ENCODE measurements at regions not wholly inside any gene's neighbourhood (a gene's known extent, or its start where the extent isn't known, plus 50 kb on each side); places are given as distances from the start of the nearest gene placed in this dataset.

DNA sequence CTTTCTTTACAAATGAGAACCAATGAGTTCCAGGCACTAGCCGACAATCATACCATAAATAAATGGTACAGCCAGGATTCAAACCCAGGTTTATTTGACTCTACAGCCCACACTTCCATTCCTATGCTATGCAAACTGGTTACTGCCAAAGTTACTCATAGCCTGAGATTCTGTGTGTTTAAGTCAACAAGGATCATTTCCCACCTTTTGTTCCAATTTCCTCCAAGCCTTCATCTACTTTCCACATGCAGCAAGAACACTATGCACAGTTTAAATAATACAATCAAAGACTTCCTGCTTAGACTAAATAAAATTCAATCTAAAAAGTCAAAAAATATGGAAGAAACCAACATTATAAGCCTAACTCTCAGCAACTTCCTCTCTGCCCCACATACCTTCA is 59.2 kb upstream of the KLF12 start:
- ChIA-PET POLR2A (no interaction called here), CTCF (no interaction called here)
- DNase-seq (ENCODE audit: low read depth, low spot score) = no peak
- TF ChIP-seq TCF7L2 (IDR thresholded peaks at IDR 0.05; ENCODE audit: low read depth, low read length) = no peak
- TF ChIP-seq SIN3A (IDR thresholded peaks at IDR 0.05; ENCODE audit: borderline replicate concordance, insufficient read depth, low read depth, low read length) = no peak
- no peak for TF ChIP-seq POLR2AphosphoS5 (IDR thresholded peaks at IDR 0.05; ENCODE audit: low read depth, low read length)
- TF ChIP-seq, protein P1, sequence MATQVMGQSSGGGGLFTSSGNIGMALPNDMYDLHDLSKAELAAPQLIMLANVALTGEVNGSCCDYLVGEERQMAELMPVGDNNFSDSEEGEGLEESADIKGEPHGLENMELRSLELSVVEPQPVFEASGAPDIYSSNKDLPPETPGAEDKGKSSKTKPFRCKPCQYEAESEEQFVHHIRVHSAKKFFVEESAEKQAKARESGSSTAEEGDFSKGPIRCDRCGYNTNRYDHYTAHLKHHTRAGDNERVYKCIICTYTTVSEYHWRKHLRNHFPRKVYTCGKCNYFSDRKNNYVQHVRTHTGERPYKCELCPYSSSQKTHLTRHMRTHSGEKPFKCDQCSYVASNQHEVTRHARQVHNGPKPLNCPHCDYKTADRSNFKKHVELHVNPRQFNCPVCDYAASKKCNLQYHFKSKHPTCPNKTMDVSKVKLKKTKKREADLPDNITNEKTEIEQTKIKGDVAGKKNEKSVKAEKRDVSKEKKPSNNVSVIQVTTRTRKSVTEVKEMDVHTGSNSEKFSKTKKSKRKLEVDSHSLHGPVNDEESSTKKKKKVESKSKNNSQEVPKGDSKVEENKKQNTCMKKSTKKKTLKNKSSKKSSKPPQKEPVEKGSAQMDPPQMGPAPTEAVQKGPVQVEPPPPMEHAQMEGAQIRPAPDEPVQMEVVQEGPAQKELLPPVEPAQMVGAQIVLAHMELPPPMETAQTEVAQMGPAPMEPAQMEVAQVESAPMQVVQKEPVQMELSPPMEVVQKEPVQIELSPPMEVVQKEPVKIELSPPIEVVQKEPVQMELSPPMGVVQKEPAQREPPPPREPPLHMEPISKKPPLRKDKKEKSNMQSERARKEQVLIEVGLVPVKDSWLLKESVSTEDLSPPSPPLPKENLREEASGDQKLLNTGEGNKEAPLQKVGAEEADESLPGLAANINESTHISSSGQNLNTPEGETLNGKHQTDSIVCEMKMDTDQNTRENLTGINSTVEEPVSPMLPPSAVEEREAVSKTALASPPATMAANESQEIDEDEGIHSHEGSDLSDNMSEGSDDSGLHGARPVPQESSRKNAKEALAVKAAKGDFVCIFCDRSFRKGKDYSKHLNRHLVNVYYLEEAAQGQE (IDR thresholded peaks at IDR 0.05; ENCODE audit: insufficient read depth in 1 of 2, low read depth in 2 of 2, low read length in 1 of 2) = no peak
- no peak for TF ChIP-seq CTCF (IDR thresholded peaks at IDR 0.05)
- no peak overlapping the region for H3K27ac ChIP-seq (ENCODE audit: low read length)
- no peaks in the 10 kb centered on the region for H3K9me3 ChIP-seq (ENCODE audit: control insufficient read depth, insufficient read depth, low read depth, low read length)
- no peaks in the 10 kb centered on the region for H3K36me3 ChIP-seq (ENCODE audit: control insufficient read depth, insufficient read depth, low read length)
- H3K4me3 ChIP-seq (ENCODE audit: low read depth in 2 of 2, low read length in 2 of 2) = no peak overlapping the region
- H3K4me1 ChIP-seq (ENCODE audit: control insufficient read depth, insufficient read depth, low read length) = no peaks in the 10 kb centered on the region
- in situ Hi-C loops (cut with HindIII; ENCODE audit: low pct_unique_long_range_greater_than_20kb, low sequenced_read_pairs) = no loop called here
- intact Hi-C loops (cut with micrococcal nuclease; ENCODE audit: unreplicated experiment) = no loop called here
- H3K27me3 ChIP-seq (ENCODE audit: control insufficient read depth, insufficient read depth, low read length) = no peaks in the 10 kb centered on the region
- ATAC-seq = no peak
- no TSS peak for BruUV-seq (replicated peaks)

DNA sequence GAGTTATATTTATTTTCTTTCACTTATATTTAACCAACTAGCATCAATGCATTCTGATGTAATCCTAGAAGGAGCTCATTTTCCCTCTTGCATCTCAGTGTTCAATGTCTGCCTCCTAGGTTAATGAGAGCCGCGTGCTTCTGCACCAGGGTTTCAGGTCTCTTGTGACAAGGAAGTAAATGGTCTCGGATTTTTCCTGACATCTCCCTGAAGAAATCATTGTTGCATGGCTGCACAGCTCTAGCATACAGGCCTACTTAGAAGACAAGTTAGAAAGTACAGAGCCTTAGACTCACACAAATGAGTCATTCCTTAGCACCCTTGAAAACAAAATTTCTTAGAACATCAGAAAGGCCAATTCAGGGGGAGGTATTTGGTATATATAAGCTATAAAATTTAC is 57.2 kb upstream of the KLF12 start:
- Histone ChIP-seq H3K36me3 (ENCODE audit: control insufficient read depth, insufficient read depth, low read length) (no peaks in the 10 kb centered on the region), H3K27ac (ENCODE audit: low read length) (no peak overlapping the region), H3K9me3 (ENCODE audit: control insufficient read depth, insufficient read depth, low read depth, low read length) (no peaks in the 10 kb centered on the region), H3K4me1 (ENCODE audit: control insufficient read depth, insufficient read depth, low read length) (no peaks in the 10 kb centered on the region), H3K4me3 (ENCODE audit: low read depth in 2 of 2, low read length in 2 of 2) (no peak overlapping the region), H3K27me3 (ENCODE audit: control insufficient read depth, insufficient read depth, low read length) (no peaks in the 10 kb centered on the region)
- no peak for TF ChIP-seq SIN3A (IDR thresholded peaks at IDR 0.05; ENCODE audit: borderline replicate concordance, insufficient read depth, low read depth, low read length)
- TF ChIP-seq TCF7L2 (IDR thresholded peaks at IDR 0.05; ENCODE audit: low read depth, low read length) = no peak
- TF ChIP-seq CTCF (IDR thresholded peaks at IDR 0.05) = no peak
- TF ChIP-seq, protein P1 (IDR thresholded peaks at IDR 0.05; ENCODE audit: insufficient read depth in 1 of 2, low read depth in 2 of 2, low read length in 1 of 2) = no peak
- TF ChIP-seq POLR2AphosphoS5 (IDR thresholded peaks at IDR 0.05; ENCODE audit: low read depth, low read length) = no peak
- BruUV-seq (replicated peaks) = no TSS peak
- intact Hi-C loops (cut with micrococcal nuclease; ENCODE audit: unreplicated experiment) = no loop called here
- no peak for DNase-seq (ENCODE audit: low read depth, low spot score)
- in situ Hi-C loops (cut with HindIII; ENCODE audit: low pct_unique_long_range_greater_than_20kb, low sequenced_read_pairs) = no loop called here
- ChIA-PET POLR2A (no interaction called here), CTCF (no interaction called here)
- ATAC-seq = no peak

Data from Panc1 (cell line).